CD4-positive, alpha-beta memory T cell (primary cell): ENCODE measurements at regions not wholly inside any gene's neighbourhood (a gene's known extent, or its start where the extent isn't known, plus 50 kb on each side); places are given as distances from the start of the nearest gene placed in this dataset.

Experiments used
- CTCF ChIA-PET: fragments of 350-600 bp; sonication (Branson Sonifier 250); formaldehyde crosslinking; loops from one replicate; lab custom pipeline; 2021; ENCODE audit warnings: inconsistent platforms; ENCODE audit not compliant: partially characterized antibody; lab: Charles Lee
- POLR2A ChIA-PET: fragments of 350-600 bp; sonication (Branson Sonifier 250); formaldehyde crosslinking; loops from one replicate; lab custom pipeline; 2021; ENCODE audit not compliant: partially characterized antibody; lab: Charles Lee
- DNase-seq, 5 donors: peaks; one replicate each; pipeline versions ENCODE4 v3.0.0 to v3.0.0-alpha.2; 2020 to 2022; ENCODE audit warnings: mixed read lengths in 1 of 5
- H3K27ac ChIP-seq: one replicate; pipeline ENCODE4 v1.7.0; 2013; ENCODE audit warnings: low read depth, low read length
- H3K27me3 ChIP-seq: 2 replicates; pipeline ENCODE4 v1.7.0; 2013; ENCODE audit warnings: mild to moderate bottlenecking, low read length, moderate library complexity; ENCODE audit not compliant: insufficient read depth
- H3K36me3 ChIP-seq: 2 replicates; pipeline ENCODE4 v1.7.0; 2013; ENCODE audit warnings: mild to moderate bottlenecking, low read length, moderate library complexity; ENCODE audit not compliant: insufficient read depth
- H3K4me1 ChIP-seq: 2 replicates; pipeline ENCODE4 v1.7.0; 2013; ENCODE audit warnings: mild to moderate bottlenecking, low read length, moderate library complexity; ENCODE audit not compliant: insufficient read depth
- H3K4me3 ChIP-seq, 2 donors: one replicate each; pipeline ENCODE4 v1.7.0; 2013; ENCODE audit warnings: low read length in 2 of 2, mild to moderate bottlenecking in 1 of 2
- H3K9me3 ChIP-seq, 2 donors: one replicate each; pipeline ENCODE4 v1.7.0; 2013; ENCODE audit warnings: low read length in 2 of 2, control low read depth in 1 of 2; ENCODE audit not compliant: control insufficient read depth in 1 of 2
- H3K27ac Mint-ChIP-seq, 7 donors: one replicate each; pipeline ENCODE4 v1.8.0; 2020 to 2021; ENCODE audit warnings: mixed read lengths in 7 of 7, mild to moderate bottlenecking in 6 of 7, inconsistent platforms in 3 of 7, moderate library complexity in 3 of 7
- H3K27me3 Mint-ChIP-seq, 2 donors: one replicate each; pipeline ENCODE4 v1.8.0; 2020 to 2021; ENCODE audit warnings: mixed read lengths in 2 of 2
- H3K36me3 Mint-ChIP-seq, 2 donors: one replicate each; pipeline ENCODE4 v1.8.0; 2020 to 2021; ENCODE audit warnings: mixed read lengths in 2 of 2, inconsistent platforms in 1 of 2, mild to moderate bottlenecking in 1 of 2
- H3K4me1 Mint-ChIP-seq, 4 donors: one replicate each; pipeline ENCODE4 v1.8.0; 2020 to 2021; ENCODE audit warnings: mixed read lengths in 4 of 4, mild to moderate bottlenecking in 1 of 4
- H3K4me3 Mint-ChIP-seq, 8 donors: one replicate each; pipeline ENCODE4 v1.8.0; 2020 to 2021; ENCODE audit warnings: mixed read lengths in 8 of 8, mild to moderate bottlenecking in 7 of 8, moderate library complexity in 6 of 8, inconsistent platforms in 3 of 8
- H3K9me3 Mint-ChIP-seq, 8 donors: one replicate each; pipeline ENCODE4 v1.8.0; 2020 to 2021; ENCODE audit warnings: mixed read lengths in 8 of 8, mild to moderate bottlenecking in 5 of 8, inconsistent platforms in 3 of 8, moderate library complexity in 1 of 8
- intact Hi-C: fragments of 100-400 bp; cut with micrococcal nuclease; formaldehyde crosslinking; loops from one replicate; pipeline ENCODE4 v1.15.1; 2023

DNA sequence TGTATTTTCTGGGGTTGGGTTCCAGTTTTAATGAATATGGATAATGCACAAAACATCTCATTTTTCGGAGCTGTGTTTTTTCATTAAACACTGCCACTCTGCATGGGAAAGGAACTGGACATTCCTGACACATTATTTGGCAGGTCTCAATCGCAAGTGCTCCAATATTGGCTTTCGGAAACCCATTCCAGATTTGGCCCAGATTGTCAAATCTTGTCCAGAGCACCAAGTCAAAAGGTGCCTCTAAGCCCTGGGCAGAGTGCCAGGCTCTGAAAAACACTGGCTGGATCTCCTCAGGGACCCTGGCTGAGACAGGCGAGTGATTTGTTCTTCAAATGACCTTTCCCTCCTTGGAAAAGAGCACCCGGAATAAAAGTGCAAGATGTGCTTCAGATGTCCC lies 68.4 kb upstream of the MRPS6 start:
- H3K4me3 ChIP-seq: no peak overlapping the region
- peaks cover 0 to 10% (median 3%) of the 10 kb centered on the region in 8 donors for H3K9me3 Mint-ChIP-seq
- no peak for DNase-seq
- intact Hi-C loops: no loop called here
- H3K36me3 Mint-ChIP-seq: peaks cover 0 to 5% of the 10 kb centered on the region in 2 donors
- H3K4me1 ChIP-seq: no peaks in the 10 kb centered on the region
- no peaks in the 10 kb centered on the region for H3K36me3 ChIP-seq
- H3K27me3 ChIP-seq: no peaks in the 10 kb centered on the region
- no peaks in the 10 kb centered on the region for H3K9me3 ChIP-seq
- no peak overlapping the region for H3K4me3 Mint-ChIP-seq
- ChIA-PET POLR2A (no interaction called here), CTCF (interaction anchor here (1.7 kb wide), 1 partner anchor 81 kb away, joined by 4 read pairs; no protein-coding TSS in a partner anchor)
- no peaks in the 10 kb centered on the region for H3K27me3 Mint-ChIP-seq
- peaks cover 4 to 12% (median 9%) of the 10 kb centered on the region in 4 donors for H3K4me1 Mint-ChIP-seq
- H3K27ac ChIP-seq: no peak overlapping the region
- no peak overlapping the region for H3K27ac Mint-ChIP-seq

DNA sequence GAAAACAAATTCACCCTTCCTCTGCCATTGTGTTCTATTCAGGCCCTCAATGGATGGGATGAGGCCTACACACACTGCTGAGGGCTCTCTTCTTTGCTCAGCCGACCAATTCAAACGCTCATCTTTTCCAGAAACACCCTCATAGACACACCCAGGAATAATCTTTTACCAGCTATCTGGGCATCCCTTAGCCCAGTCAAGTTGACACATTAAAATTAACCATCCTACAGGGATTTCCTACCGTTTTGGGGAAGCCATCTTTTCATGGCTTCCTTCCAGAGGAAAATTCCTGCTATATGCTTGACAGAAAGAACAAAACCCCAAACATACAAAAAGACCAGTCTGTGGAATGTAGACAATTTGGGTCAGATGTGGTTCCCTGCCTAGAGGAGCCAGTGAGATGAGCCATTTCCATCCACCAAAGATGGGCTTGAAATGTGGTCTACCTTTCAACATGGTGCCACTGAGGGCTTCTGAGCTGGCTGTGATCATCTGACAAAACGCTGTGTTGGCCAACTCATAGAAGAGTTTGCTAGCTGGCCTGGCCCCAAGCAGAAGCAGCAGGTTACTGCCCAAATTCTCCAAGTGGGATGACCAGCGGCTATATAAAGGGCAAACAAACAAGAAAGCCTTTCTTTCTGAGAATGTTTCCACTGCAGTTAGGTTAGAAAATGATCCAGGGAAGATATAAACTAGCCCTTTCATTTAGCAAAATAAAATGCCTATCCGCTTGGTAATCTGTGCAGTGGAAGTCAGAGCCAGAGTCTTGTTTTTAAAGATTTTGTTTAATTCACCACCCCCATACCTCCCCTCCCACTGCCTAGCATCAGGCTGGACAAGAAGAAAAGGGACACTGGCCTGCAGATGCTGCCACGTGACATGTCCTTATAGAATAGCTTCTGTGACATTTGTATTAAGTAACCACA lies 69.1 kb upstream of the MRPS6 start:
- Mint-ChIP-seq H3K27me3 (no peaks in the 10 kb centered on the region), H3K27ac (no peak overlapping the region), H3K9me3 (peaks cover 0 to 10% (median 3%) of the 10 kb centered on the region in 8 donors), H3K4me3 (no peak overlapping the region), H3K4me1 (peaks cover 7 to 16% (median 13%) of the 10 kb centered on the region in 4 donors), H3K36me3 (peaks cover 0 to 5% of the 10 kb centered on the region in 2 donors)
- Histone ChIP-seq H3K9me3 (no peaks in the 10 kb centered on the region), H3K4me3 (no peak overlapping the region), H3K36me3 (no peaks in the 10 kb centered on the region), H3K27ac (no peak overlapping the region), H3K4me1 (no peaks in the 10 kb centered on the region), H3K27me3 (no peaks in the 10 kb centered on the region)
- POLR2A ChIA-PET: no interaction called here
- DNase-seq: no peak
- CTCF ChIA-PET: interaction anchor here (1.1 to 1.7 kb wide), 2 partner anchors 17 to 80 kb away, joined by 3 to 4 read pairs; no protein-coding TSS in a partner anchor
- intact Hi-C loops: no loop called here

DNA sequence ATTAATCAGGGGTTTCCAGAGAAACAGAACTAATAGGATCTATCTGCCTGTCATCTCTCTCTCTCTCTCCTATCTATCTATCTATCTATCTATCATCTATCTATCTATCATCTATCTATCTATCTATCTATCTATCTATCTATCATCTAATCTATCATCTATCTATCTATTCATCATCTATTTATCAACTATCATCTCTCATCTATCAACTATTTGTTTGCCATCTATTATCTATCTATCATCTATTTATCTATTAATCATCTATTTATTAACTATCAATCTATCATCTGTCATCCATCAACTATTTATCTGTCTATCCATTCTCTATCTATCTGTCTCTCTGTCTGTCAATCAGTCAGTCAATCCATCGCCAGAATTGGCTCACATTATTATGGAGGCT lies 70.0 kb upstream of the MRPS6 start:
- Mint-ChIP-seq H3K4me3 (no peak overlapping the region), H3K27ac (peak overlapping the region in 2 of 7 donors; percentile 20 to 32), H3K36me3 (peaks cover 0 to 5% of the 10 kb centered on the region in 2 donors), H3K4me1 (peaks cover 10 to 16% (median 14%) of the 10 kb centered on the region in 4 donors), H3K9me3 (peaks cover 0 to 4% (median under 1%) of the 10 kb centered on the region in 8 donors), H3K27me3 (no peaks in the 10 kb centered on the region)
- ChIA-PET CTCF (interaction anchor here (1.1 to 1.7 kb wide), 2 partner anchors 17 to 79 kb away, joined by 3 to 4 read pairs; no protein-coding TSS in a partner anchor), POLR2A (no interaction called here)
- H3K27ac ChIP-seq: no peak overlapping the region
- no peak for DNase-seq
- intact Hi-C loops: no loop called here
- H3K27me3 ChIP-seq: no peaks in the 10 kb centered on the region
- no peaks in the 10 kb centered on the region for H3K9me3 ChIP-seq
- no peaks in the 10 kb centered on the region for H3K36me3 ChIP-seq
- no peak overlapping the region for H3K4me3 ChIP-seq
- peaks cover 8% of the 10 kb centered on the region for H3K4me1 ChIP-seq

DNA sequence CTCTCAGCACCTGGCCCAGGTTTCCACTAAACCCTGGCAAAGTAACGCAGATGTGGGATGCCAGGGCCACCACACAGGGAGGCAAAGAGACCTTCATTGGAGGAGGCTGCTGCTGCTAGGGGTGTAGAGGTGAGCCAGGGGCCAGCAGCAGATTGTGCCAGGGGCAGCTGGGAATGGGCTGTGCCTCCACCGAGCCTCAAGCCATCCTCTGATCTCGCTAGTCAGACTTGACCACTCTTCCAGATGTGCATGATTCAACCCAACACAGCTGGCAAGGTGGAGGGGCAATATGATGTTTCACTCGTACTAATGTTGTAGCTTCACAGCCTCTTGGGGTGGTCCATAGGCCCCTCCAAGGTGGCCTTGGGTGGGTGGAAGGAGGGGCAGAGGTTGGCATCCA lies 73.0 kb upstream of the MRPS6 start:
- H3K4me3 ChIP-seq: no peak overlapping the region
- intact Hi-C loops: no loop called here
- no peak overlapping the region for H3K27ac ChIP-seq
- Mint-ChIP-seq H3K36me3 (peaks cover 0 to 10% of the 10 kb centered on the region in 2 donors), H3K4me3 (no peak overlapping the region), H3K4me1 (peaks cover 15 to 23% (median 18%) of the 10 kb centered on the region in 4 donors), H3K9me3 (peaks cover 0 to 6% (median 3%) of the 10 kb centered on the region in 8 donors), H3K27me3 (no peaks in the 10 kb centered on the region), H3K27ac (no peak overlapping the region)
- H3K36me3 ChIP-seq: no peaks in the 10 kb centered on the region
- POLR2A ChIA-PET: no interaction called here
- no peak for DNase-seq
- CTCF ChIA-PET: interaction anchor here (1.6 to 2.7 kb wide), 2 partner anchors 53 to 76 kb away, joined by 5 to 9 read pairs; no protein-coding TSS in a partner anchor
- H3K27me3 ChIP-seq: no peaks in the 10 kb centered on the region
- peaks cover 16% of the 10 kb centered on the region for H3K4me1 ChIP-seq
- no peaks in the 10 kb centered on the region for H3K9me3 ChIP-seq

DNA sequence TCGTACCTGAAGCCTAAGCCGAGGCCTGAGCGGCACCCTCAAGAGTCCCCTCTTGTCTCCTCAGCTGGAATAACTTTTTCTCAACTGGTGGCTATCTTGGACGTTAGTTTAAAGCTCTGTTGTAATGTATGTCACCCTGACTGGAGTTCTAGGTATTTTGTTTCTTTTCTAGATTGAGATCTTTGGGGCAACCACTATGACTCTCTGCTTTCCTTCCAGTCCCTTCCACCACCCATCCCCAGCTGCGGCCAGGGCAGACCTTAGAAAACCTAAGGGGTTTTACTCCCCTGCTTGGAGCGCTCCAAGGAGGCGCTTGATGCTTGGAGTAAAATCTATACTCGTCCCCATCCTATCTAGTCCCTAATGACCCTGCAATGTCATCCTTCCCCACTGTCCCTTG lies 74.6 kb upstream of the MRPS6 start:
- no peak overlapping the region for H3K4me3 ChIP-seq
- POLR2A ChIA-PET: interaction anchor here (0.8 to 2.6 kb wide), 5 partner anchors 22 to 74 kb away, joined by 3 to 11 read pairs (median 4); no protein-coding TSS in a partner anchor
- H3K27me3 ChIP-seq: no peaks in the 10 kb centered on the region
- Mint-ChIP-seq H3K27me3 (no peaks in the 10 kb centered on the region), H3K9me3 (peaks cover 0 to 9% (median 3%) of the 10 kb centered on the region in 8 donors), H3K36me3 (peaks cover 3 to 10% of the 10 kb centered on the region in 2 donors), H3K4me1 (peaks cover 15 to 23% (median 19%) of the 10 kb centered on the region in 4 donors), H3K27ac (peak overlapping the region; percentile 15 to 88 (median 35)), H3K4me3 (peak overlapping the region in 3 of 8 donors; percentile 17 to 32 (median 17))
- H3K36me3 ChIP-seq: no peaks in the 10 kb centered on the region
- H3K9me3 ChIP-seq: no peaks in the 10 kb centered on the region
- DNase-seq: no peak
- intact Hi-C loops: loop anchor here (5.0 kb wide), 1 partner anchor 47 kb away; no protein-coding TSS in a partner anchor
- peaks cover 16% of the 10 kb centered on the region for H3K4me1 ChIP-seq
- H3K27ac ChIP-seq: no peak overlapping the region
- CTCF ChIA-PET: interaction anchor here (2.7 kb wide), 1 partner anchor 51 kb away, joined by 5 read pairs; no protein-coding TSS in a partner anchor

DNA sequence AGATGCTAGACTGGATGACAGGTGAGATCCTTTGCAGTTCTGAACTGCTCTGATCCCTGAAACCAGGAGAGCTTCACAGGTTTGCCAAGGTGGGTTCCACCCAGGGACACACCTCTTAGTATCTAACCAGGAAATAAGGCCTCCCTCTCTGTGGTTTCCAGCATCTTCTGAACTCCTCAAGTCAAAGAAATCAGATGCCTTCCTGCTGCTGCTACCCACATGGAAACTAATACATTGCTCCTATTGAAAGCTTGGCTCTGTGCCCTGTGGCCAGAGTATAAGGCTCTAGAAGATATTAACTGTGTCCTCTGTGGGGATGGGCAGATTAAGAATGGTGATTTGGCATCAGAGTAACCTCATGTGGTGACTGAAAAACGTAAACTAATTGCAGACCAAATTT lies 75.0 kb upstream of the MRPS6 start:
- DNase-seq: peak in 3 of 5 donors; percentile 15 to 20 (median 19)
- Mint-ChIP-seq H3K36me3 (peaks cover 3 to 10% of the 10 kb centered on the region in 2 donors), H3K27ac (peak overlapping the region in 3 of 7 donors; percentile 27 to 75 (median 31)), H3K9me3 (peaks cover 0 to 12% (median 3%) of the 10 kb centered on the region in 8 donors), H3K27me3 (no peaks in the 10 kb centered on the region), H3K4me3 (no peak overlapping the region), H3K4me1 (peaks cover 15 to 27% (median 19%) of the 10 kb centered on the region in 4 donors)
- Histone ChIP-seq H3K27me3 (no peaks in the 10 kb centered on the region), H3K4me3 (no peak overlapping the region), H3K4me1 (peaks cover 16% of the 10 kb centered on the region), H3K9me3 (no peaks in the 10 kb centered on the region), H3K27ac (no peak overlapping the region), H3K36me3 (no peaks in the 10 kb centered on the region)
- intact Hi-C loops: loop anchor here (5.0 kb wide), 1 partner anchor 46 kb away; no protein-coding TSS in a partner anchor
- ChIA-PET POLR2A (interaction anchor here (0.8 to 2.6 kb wide), 5 partner anchors 22 to 73 kb away, joined by 3 to 11 read pairs (median 4); no protein-coding TSS in a partner anchor), CTCF (interaction anchor here (2.7 kb wide), 1 partner anchor 51 kb away, joined by 5 read pairs; no protein-coding TSS in a partner anchor)
